ENCODE measurements at regions not wholly inside any gene's neighbourhood (a gene's known extent, or its start where the extent isn't known, plus 50 kb on each side); places are given as distances from the start of the nearest gene placed in this dataset.

GRCh38 chr16:61215605-61216004 lies 820.6 kb downstream of the CDH8 start:
- CTCF ChIA-PET = no interaction called here
- Mint-ChIP-seq H3K4me1 (ENCODE audit: low read depth) (no peaks in the 10 kb centered on the region), H3K4me3 (no peak overlapping the region), H3K27me3 (ENCODE audit: low read depth) (no peaks in the 10 kb centered on the region), H3K27ac (no peak overlapping the region), H3K36me3 (ENCODE audit: low read depth) (no peaks in the 10 kb centered on the region), H3K9me3 (peaks cover 1% of the 10 kb centered on the region)
- intact Hi-C loops (cut with micrococcal nuclease) = no loop called here
- DNase-seq = no peak

GRCh38 chr16:61214780-61215179 lies 821.5 kb downstream of the CDH8 start:
- H3K27ac Mint-ChIP-seq = no peak overlapping the region
- intact Hi-C loops (cut with micrococcal nuclease) = no loop called here
- no peak overlapping the region for H3K4me3 Mint-ChIP-seq
- no peaks in the 10 kb centered on the region for H3K27me3 Mint-ChIP-seq (ENCODE audit: low read depth)
- no peaks in the 10 kb centered on the region for H3K4me1 Mint-ChIP-seq (ENCODE audit: low read depth)
- DNase-seq = no peak
- H3K36me3 Mint-ChIP-seq (ENCODE audit: low read depth) = no peaks in the 10 kb centered on the region
- H3K9me3 Mint-ChIP-seq = peaks cover 3% of the 10 kb centered on the region
- CTCF ChIA-PET = no interaction called here

- Mint-ChIP-seq H3K36me3 (ENCODE audit: low read depth) (no peaks in the 10 kb centered on the region), H3K27ac (no peak overlapping the region), H3K27me3 (ENCODE audit: low read depth) (no peaks in the 10 kb centered on the region), H3K4me3 (no peak overlapping the region), H3K4me1 (ENCODE audit: low read depth) (no peaks in the 10 kb centered on the region), H3K9me3 (peaks cover 11% of the 10 kb centered on the region)
- DNase-seq = no peak
- intact Hi-C loops (cut with micrococcal nuclease) = no loop called here
- CTCF ChIA-PET = no interaction called here
Observed at GRCh38 chr16:61210076-61210475, 826.2 kb downstream of the CDH8 start.

DNA sequence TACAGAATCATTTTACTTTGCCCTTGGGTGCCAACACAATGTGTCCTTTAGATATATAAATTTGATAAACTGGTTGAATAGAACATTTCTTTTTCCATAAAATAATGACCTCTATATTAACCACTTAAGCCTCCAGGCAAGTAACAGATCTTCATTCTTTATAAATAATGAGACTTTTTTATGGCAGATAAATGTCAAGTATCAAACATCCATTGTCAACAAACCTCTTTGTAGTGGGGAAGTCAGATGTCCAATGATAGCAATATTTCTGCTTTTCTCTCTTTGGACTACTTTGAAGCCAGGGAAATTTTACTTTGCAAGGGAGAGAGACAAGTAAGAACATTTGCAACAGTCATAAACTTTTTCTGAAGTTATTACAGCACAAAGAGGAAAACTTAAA lies 841.2 kb downstream of the CDH8 start:
- Mint-ChIP-seq H3K4me3 (no peak overlapping the region), H3K27ac (no peak overlapping the region), H3K36me3 (ENCODE audit: low read depth) (peaks cover 2% of the 10 kb centered on the region), H3K9me3 (peaks cover 13% of the 10 kb centered on the region), H3K4me1 (ENCODE audit: low read depth) (no peaks in the 10 kb centered on the region), H3K27me3 (ENCODE audit: low read depth) (no peaks in the 10 kb centered on the region)
- intact Hi-C loops (cut with micrococcal nuclease) = no loop called here
- DNase-seq = no peak
- CTCF ChIA-PET = no interaction called here

DNA sequence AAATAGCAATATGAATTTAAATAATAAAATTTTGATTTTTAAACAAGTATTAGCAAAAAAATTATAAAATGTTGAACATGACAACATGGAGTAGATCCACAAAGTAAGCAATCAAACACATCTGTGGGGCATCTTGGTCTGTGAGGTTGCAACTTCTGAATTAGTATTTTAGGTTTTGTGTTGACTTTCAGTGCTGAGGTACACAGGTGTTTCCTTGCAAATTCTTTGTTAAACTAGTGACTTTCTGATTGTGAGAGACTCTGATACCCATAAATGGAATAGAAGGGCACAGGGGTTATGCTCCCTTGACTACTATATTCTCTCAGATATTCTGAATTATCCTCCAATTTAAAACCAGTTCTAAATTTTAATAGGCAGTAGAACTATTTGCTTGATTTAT lies 841.7 kb downstream of the CDH8 start:
- no peaks in the 10 kb centered on the region for H3K4me1 Mint-ChIP-seq (ENCODE audit: low read depth)
- H3K27me3 Mint-ChIP-seq (ENCODE audit: low read depth) = no peaks in the 10 kb centered on the region
- peaks cover 2% of the 10 kb centered on the region for H3K36me3 Mint-ChIP-seq (ENCODE audit: low read depth)
- DNase-seq = no peak
- CTCF ChIA-PET = no interaction called here
- intact Hi-C loops (cut with micrococcal nuclease) = no loop called here
- no peak overlapping the region for H3K27ac Mint-ChIP-seq
- H3K4me3 Mint-ChIP-seq = no peak overlapping the region
- peaks cover 13% of the 10 kb centered on the region for H3K9me3 Mint-ChIP-seq

GRCh38 chr16:61182391-61182790 lies 853.8 kb downstream of the CDH8 start:
- Mint-ChIP-seq H3K9me3 (peaks cover 2% of the 10 kb centered on the region), H3K27me3 (ENCODE audit: low read depth) (no peaks in the 10 kb centered on the region), H3K27ac (no peak overlapping the region), H3K4me1 (ENCODE audit: low read depth) (no peaks in the 10 kb centered on the region), H3K4me3 (no peak overlapping the region), H3K36me3 (ENCODE audit: low read depth) (no peaks in the 10 kb centered on the region)
- intact Hi-C loops (cut with micrococcal nuclease) = no loop called here
- CTCF ChIA-PET = interaction anchor here (1.0 kb wide), 1 partner anchor 10 kb away, joined by 3 read pairs; no protein-coding TSS in a partner anchor
- no peak for DNase-seq

DNA sequence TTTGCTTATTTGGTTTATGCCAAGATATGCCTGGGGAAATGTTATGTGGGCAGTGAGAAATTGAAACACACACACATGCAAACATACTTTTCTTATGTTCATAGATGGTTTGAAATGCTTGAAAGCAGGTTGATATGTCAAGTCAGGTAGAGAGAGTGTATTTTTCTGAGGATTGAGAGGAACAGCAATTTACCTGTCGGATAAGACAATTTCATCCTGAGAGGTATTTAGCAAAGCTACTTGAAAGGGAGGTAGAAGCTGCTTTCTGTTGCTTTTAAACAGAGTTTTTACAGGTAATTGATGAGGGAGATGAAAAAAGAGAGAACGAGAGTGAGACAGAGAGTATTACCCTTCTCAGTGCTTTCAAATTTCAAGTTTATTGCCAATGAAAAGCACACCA lies 854.3 kb downstream of the CDH8 start:
- intact Hi-C loops (cut with micrococcal nuclease) = no loop called here
- H3K4me3 Mint-ChIP-seq = no peak overlapping the region
- DNase-seq = no peak
- no peaks in the 10 kb centered on the region for H3K4me1 Mint-ChIP-seq (ENCODE audit: low read depth)
- H3K27me3 Mint-ChIP-seq (ENCODE audit: low read depth) = no peaks in the 10 kb centered on the region
- CTCF ChIA-PET = interaction anchor here (1.0 kb wide), 1 partner anchor 11 kb away, joined by 3 read pairs; no protein-coding TSS in a partner anchor
- no peaks in the 10 kb centered on the region for H3K36me3 Mint-ChIP-seq (ENCODE audit: low read depth)
- H3K9me3 Mint-ChIP-seq = peaks cover 2% of the 10 kb centered on the region
- no peak overlapping the region for H3K27ac Mint-ChIP-seq

- intact Hi-C loops (cut with micrococcal nuclease) = no loop called here
Observed at GRCh38 chr16:61179561-61179960, 856.7 kb downstream of the CDH8 start.

GRCh38 chr16:61165797-61166196 lies 870.4 kb downstream of the CDH8 start:
- no peaks in the 10 kb centered on the region for H3K27me3 Mint-ChIP-seq (ENCODE audit: low read depth)
- CTCF ChIA-PET = no interaction called here
- intact Hi-C loops (cut with micrococcal nuclease) = no loop called here
- H3K36me3 Mint-ChIP-seq (ENCODE audit: low read depth) = no peaks in the 10 kb centered on the region
- no peaks in the 10 kb centered on the region for H3K4me1 Mint-ChIP-seq (ENCODE audit: low read depth)
- H3K4me3 Mint-ChIP-seq = no peak overlapping the region
- no peak overlapping the region for H3K27ac Mint-ChIP-seq
- no peak for DNase-seq
- H3K9me3 Mint-ChIP-seq = peaks cover 9% of the 10 kb centered on the region

More at GRCh38 chr16:61179561-61179960, 856.7 kb downstream of the CDH8 start:
- Mint-ChIP-seq H3K27me3 (ENCODE audit: low read depth) (no peaks in the 10 kb centered on the region), H3K36me3 (ENCODE audit: low read depth) (no peaks in the 10 kb centered on the region), H3K27ac (no peak overlapping the region), H3K4me1 (ENCODE audit: low read depth) (no peaks in the 10 kb centered on the region), H3K9me3 (peaks cover 4% of the 10 kb centered on the region), H3K4me3 (no peak overlapping the region)
- CTCF ChIA-PET = no interaction called here
- no peak for DNase-seq

- intact Hi-C loops (cut with micrococcal nuclease) = no loop called here
- Mint-ChIP-seq H3K9me3 (peaks cover 11% of the 10 kb centered on the region), H3K4me3 (no peak overlapping the region), H3K36me3 (ENCODE audit: low read depth) (no peaks in the 10 kb centered on the region), H3K27me3 (ENCODE audit: low read depth) (no peaks in the 10 kb centered on the region), H3K4me1 (ENCODE audit: low read depth) (no peaks in the 10 kb centered on the region), H3K27ac (no peak overlapping the region)
- CTCF ChIA-PET = no interaction called here
- DNase-seq = no peak
Observed at GRCh38 chr16:61150351-61150750, 885.9 kb downstream of the CDH8 start.

- Mint-ChIP-seq H3K4me1 (ENCODE audit: low read depth) (no peaks in the 10 kb centered on the region), H3K27ac (no peak overlapping the region), H3K36me3 (ENCODE audit: low read depth) (no peaks in the 10 kb centered on the region), H3K27me3 (ENCODE audit: low read depth) (no peaks in the 10 kb centered on the region), H3K9me3 (peaks cover 11% of the 10 kb centered on the region), H3K4me3 (no peak overlapping the region)
- CTCF ChIA-PET = no interaction called here
- DNase-seq = no peak
- intact Hi-C loops (cut with micrococcal nuclease) = no loop called here
Observed at GRCh38 chr16:61149709-61150108, 886.5 kb downstream of the CDH8 start.

- H3K27ac Mint-ChIP-seq = no peak overlapping the region
- intact Hi-C loops (cut with micrococcal nuclease) = no loop called here
Observed at GRCh38 chr16:61148930-61149329, 887.3 kb downstream of the CDH8 start.

DNA sequence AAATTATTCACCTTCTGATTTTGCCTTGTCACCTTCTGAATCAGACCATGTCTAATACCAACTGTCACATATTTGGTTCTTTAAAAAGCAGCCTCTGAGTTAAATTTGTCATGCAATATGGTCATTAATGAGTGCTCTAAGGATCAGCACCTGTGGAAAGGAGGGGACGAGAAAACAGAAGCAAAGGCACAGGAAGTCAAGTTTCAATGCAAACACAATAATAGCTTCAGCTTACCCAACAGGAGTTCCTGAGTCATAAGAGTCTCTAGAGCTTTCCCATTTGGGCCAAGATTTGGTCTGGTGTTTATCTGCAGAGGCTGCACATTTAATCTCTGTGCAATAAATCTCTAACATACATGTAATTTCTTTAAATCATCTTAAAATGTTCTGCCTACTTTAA lies 889.8 kb downstream of the CDH8 start:
- CTCF ChIA-PET = no interaction called here
- Mint-ChIP-seq H3K4me3 (no peak overlapping the region), H3K27ac (no peak overlapping the region), H3K27me3 (ENCODE audit: low read depth) (no peaks in the 10 kb centered on the region), H3K4me1 (ENCODE audit: low read depth) (no peaks in the 10 kb centered on the region), H3K9me3 (peaks cover 11% of the 10 kb centered on the region), H3K36me3 (ENCODE audit: low read depth) (no peaks in the 10 kb centered on the region)
- no peak for DNase-seq
- intact Hi-C loops (cut with micrococcal nuclease) = no loop called here

More at GRCh38 chr16:61148930-61149329, 887.3 kb downstream of the CDH8 start:
- Mint-ChIP-seq H3K9me3 (peaks cover 14% of the 10 kb centered on the region), H3K36me3 (ENCODE audit: low read depth) (no peaks in the 10 kb centered on the region), H3K4me3 (no peak overlapping the region), H3K27me3 (ENCODE audit: low read depth) (no peaks in the 10 kb centered on the region), H3K4me1 (ENCODE audit: low read depth) (no peaks in the 10 kb centered on the region)
- CTCF ChIA-PET = no interaction called here
- DNase-seq = no peak

- Mint-ChIP-seq H3K9me3 (peaks cover 9% of the 10 kb centered on the region), H3K4me3 (no peak overlapping the region), H3K27me3 (ENCODE audit: low read depth) (no peaks in the 10 kb centered on the region), H3K36me3 (ENCODE audit: low read depth) (no peaks in the 10 kb centered on the region), H3K4me1 (ENCODE audit: low read depth) (no peaks in the 10 kb centered on the region), H3K27ac (no peak overlapping the region)
- CTCF ChIA-PET = no interaction called here
- no peak for DNase-seq
- intact Hi-C loops (cut with micrococcal nuclease) = no loop called here
Observed at GRCh38 chr16:61131447-61131846, 904.8 kb downstream of the CDH8 start.
